SU-DHL-6 (cell line): ENCODE measurements at regions not wholly inside any gene's neighbourhood (a gene's known extent, or its start where the extent isn't known, plus 50 kb on each side); places are given as distances from the start of the nearest gene placed in this dataset.

Experiments
- H2AFZ ChIP-seq: fragments of 200-600 bp; sonication (generic); 2 replicates; pipeline ENCODE4 v1.6.1; 2014; ENCODE audit warnings: low read depth, mild to moderate bottlenecking, moderate library complexity, mixed read lengths, antibody characterized with exemption, low read length; ENCODE audit not compliant: severe bottlenecking
- H3F3A ChIP-seq: fragments of 200-600 bp; shearing (Covaris generic); 2 replicates; pipeline ENCODE4 v1.6.0; 2016; ENCODE audit warnings: antibody characterized with exemption, mild to moderate bottlenecking; ENCODE audit not compliant: insufficient read depth
- H3K27ac ChIP-seq: fragments of 200-600 bp; sonication (generic); 2 replicates; pipeline ENCODE4 v1.5.1; 2016; ENCODE audit warnings: low read depth, mild to moderate bottlenecking, low read length, moderate library complexity, mixed read lengths
- H3K27me3 ChIP-seq: fragments of 200-600 bp; sonication (generic), shearing (Covaris generic); 2 replicates; pipeline ENCODE4 v1.6.0; 2014; ENCODE audit warnings: mild to moderate bottlenecking, low read length
- H3K36me3 ChIP-seq: fragments of 200-600 bp; sonication (generic); 2 replicates; pipeline ENCODE4 v1.6.1; 2014; ENCODE audit warnings: mild to moderate bottlenecking, low read length, mixed read lengths
- H3K4me2 ChIP-seq: fragments of 300-600, 200-600 bp; shearing (Covaris generic), sonication (generic); 2 replicates; pipeline ENCODE4 v1.6.0; 2014; ENCODE audit warnings: low read length, low read depth, mild to moderate bottlenecking; ENCODE audit not compliant: poor library complexity, severe bottlenecking
- H3K4me3 ChIP-seq: fragments of 200-600 bp; sonication (generic); 2 replicates; pipeline ENCODE4 v1.5.1; 2014; ENCODE audit warnings: antibody characterized with exemption, low read length, mild to moderate bottlenecking, mixed read lengths; ENCODE audit not compliant: insufficient read depth, poor library complexity, severe bottlenecking
- H3K79me2 ChIP-seq: fragments of 200-600 bp; sonication (generic); 2 replicates; pipeline ENCODE4 v1.6.1; 2014; ENCODE audit warnings: mild to moderate bottlenecking, low read length, moderate library complexity; ENCODE audit not compliant: insufficient read depth
- H3K9ac ChIP-seq: fragments of 200-600 bp; sonication (generic); 2 replicates; pipeline ENCODE4 v1.7.0; 2014; ENCODE audit warnings: mild to moderate bottlenecking, low read length
- H3K9me2 ChIP-seq: fragments of 200-600 bp; sonication (generic); replicated peaks from 2 replicates; pipeline ENCODE4 v1.6.1; 2014; ENCODE audit warnings: low read length; ENCODE audit not compliant: insufficient read depth
- H3K9me3 ChIP-seq: fragments of 200-600 bp; sonication (generic); 2 replicates; pipeline ENCODE4 v1.6.1; 2014; ENCODE audit warnings: low read length, mixed read lengths; ENCODE audit not compliant: insufficient read depth
- H4K20me1 ChIP-seq: fragments of 200-600 bp; sonication (generic); 2 replicates; pipeline ENCODE4 v1.6.1; 2014; ENCODE audit warnings: low read depth, mild to moderate bottlenecking, antibody characterized with exemption, low read length, moderate library complexity, mixed read lengths
- EZH2phosphoT487 ChIP-seq: fragments of 200-600 bp; sonication (generic), shearing (Covaris generic); conservative IDR thresholded peaks from 2 replicates; pipeline ENCODE4 v1.6.1; 2018; ENCODE audit warnings: mild to moderate bottlenecking, antibody characterized with exemption, low read length, moderate library complexity, mixed read lengths
- TF ChIP-seq, protein P1 (sequence below): fragments of 200-600 bp; sonication (generic); IDR thresholded peaks from one replicate; pipeline ENCODE4 v1.5.1; 2017; ENCODE audit warnings: antibody characterized with exemption, mild to moderate bottlenecking, low read length, moderate library complexity; ENCODE audit not compliant: insufficient read depth, poor library complexity, severe bottlenecking

DNA sequence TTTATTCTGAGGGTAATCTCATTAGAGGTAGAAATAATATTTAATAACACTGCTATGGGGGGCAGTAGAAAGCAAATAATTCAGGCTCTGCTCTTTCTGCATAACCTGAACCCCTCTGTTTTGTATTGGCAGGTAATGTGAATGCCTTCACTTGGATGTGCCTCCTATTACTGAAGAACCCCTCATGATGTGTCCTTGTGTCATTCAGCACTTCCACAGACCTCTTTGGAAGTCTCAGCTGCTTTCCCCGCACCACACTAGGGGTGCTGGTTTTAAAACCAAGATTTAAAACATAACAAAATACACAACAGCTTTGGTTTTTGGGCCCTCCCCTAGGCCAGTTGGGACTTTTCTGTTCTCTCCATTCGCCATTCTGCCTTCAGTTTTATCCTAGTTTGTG is 281.7 kb upstream of the MC4R start:
- Histone ChIP-seq H4K20me1 (no peaks in the 10 kb centered on the region), H3K36me3 (no peaks in the 10 kb centered on the region), H3K4me2 (no peak overlapping the region), H3K27me3 (no peaks in the 10 kb centered on the region; the same call in 1 of the 2 replicates), H3K27ac (no peak overlapping the region), H3K9me2 (no peaks in the 10 kb centered on the region), H3K9me3 (no peaks in the 10 kb centered on the region), H3K4me3 (no peak overlapping the region), H3F3A (no peaks in the 10 kb centered on the region), H3K9ac (no peak overlapping the region), H2AFZ (no peak overlapping the region), H3K79me2 (no peaks in the 10 kb centered on the region)
- TF ChIP-seq, protein P1, sequence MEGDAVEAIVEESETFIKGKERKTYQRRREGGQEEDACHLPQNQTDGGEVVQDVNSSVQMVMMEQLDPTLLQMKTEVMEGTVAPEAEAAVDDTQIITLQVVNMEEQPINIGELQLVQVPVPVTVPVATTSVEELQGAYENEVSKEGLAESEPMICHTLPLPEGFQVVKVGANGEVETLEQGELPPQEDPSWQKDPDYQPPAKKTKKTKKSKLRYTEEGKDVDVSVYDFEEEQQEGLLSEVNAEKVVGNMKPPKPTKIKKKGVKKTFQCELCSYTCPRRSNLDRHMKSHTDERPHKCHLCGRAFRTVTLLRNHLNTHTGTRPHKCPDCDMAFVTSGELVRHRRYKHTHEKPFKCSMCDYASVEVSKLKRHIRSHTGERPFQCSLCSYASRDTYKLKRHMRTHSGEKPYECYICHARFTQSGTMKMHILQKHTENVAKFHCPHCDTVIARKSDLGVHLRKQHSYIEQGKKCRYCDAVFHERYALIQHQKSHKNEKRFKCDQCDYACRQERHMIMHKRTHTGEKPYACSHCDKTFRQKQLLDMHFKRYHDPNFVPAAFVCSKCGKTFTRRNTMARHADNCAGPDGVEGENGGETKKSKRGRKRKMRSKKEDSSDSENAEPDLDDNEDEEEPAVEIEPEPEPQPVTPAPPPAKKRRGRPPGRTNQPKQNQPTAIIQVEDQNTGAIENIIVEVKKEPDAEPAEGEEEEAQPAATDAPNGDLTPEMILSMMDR, result no peak
- no peak for TF ChIP-seq EZH2phosphoT487

DNA sequence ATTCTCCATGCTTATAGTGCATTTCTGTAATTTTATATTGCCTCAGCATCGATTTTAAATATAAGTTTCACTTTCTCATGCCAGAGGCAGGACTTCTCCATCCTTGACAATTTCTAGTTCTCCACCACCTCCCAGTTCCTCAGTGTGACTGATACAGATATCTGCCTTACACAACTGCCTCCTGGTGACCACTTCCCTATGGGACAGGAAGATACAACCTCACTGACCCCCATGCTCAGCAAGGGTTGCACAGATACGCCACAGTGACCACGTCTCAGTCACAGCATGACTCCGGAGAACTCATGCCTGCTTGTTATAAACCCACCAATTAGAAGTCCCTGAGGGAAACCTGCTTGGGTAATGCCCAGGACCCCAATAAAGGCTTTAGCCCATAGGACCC is 284.0 kb upstream of the MC4R start:
- no peak overlapping the region for H2AFZ ChIP-seq
- no peaks in the 10 kb centered on the region for H3K9me3 ChIP-seq
- no peaks in the 10 kb centered on the region for H3K36me3 ChIP-seq
- H3K9me2 ChIP-seq, result no peaks in the 10 kb centered on the region
- no peaks in the 10 kb centered on the region for H4K20me1 ChIP-seq
- no peak overlapping the region for H3K27ac ChIP-seq
- TF ChIP-seq, protein P1, result no peak
- no peak for TF ChIP-seq EZH2phosphoT487
- H3K9ac ChIP-seq, result no peak overlapping the region
- no peaks in the 10 kb centered on the region for H3F3A ChIP-seq
- no peak overlapping the region for H3K4me2 ChIP-seq
- no peaks in the 10 kb centered on the region; the same call in 1 of the 2 replicates for H3K27me3 ChIP-seq
- H3K4me3 ChIP-seq, result no peak overlapping the region
- no peaks in the 10 kb centered on the region for H3K79me2 ChIP-seq

DNA sequence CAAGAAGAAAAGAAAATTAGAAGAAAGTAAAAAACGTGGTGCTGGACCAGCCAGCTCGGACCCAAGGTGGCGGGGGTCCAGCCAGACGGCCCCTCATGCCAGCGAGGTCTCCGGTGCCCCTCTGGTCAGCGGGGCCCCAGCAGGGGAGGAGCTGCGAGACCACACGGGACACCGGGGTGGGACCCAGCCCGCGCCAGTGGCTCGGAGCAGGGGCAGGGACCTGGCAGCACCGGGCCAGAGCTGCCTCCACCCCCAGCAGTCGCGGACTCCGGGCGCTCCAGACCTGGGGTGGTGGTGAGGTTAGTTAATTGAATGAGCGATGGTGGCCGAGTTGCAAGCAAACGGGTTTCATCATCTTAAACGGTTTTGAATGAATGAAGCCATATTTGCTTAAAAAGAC is 289.9 kb upstream of the MC4R start:
- Histone ChIP-seq H3K9ac (no peak overlapping the region), H3K9me2 (no peaks in the 10 kb centered on the region), H2AFZ (no peak overlapping the region), H3K27me3 (no peaks in the 10 kb centered on the region), H3K27ac (no peak overlapping the region), H3K4me3 (no peak overlapping the region), H3K4me2 (no peak overlapping the region), H3K9me3 (no peaks in the 10 kb centered on the region), H3F3A (no peaks in the 10 kb centered on the region), H3K36me3 (no peaks in the 10 kb centered on the region), H3K79me2 (no peaks in the 10 kb centered on the region), H4K20me1 (no peaks in the 10 kb centered on the region)
- TF ChIP-seq EZH2phosphoT487, result no peak
- TF ChIP-seq, protein P1, result no peak
